Fibroblast of lung (primary cell): ENCODE measurements at regions not wholly inside any gene's neighbourhood (a gene's known extent, or its start where the extent isn't known, plus 50 kb on each side); places are given as distances from the start of the nearest gene placed in this dataset.

Experiments
- EZH2 ChIP-seq: IDR thresholded peaks from 2 replicates; pipeline ENCODE4 v1.5.1; 2012; ENCODE audit warnings: low read length, control low read depth, mild to moderate bottlenecking; ENCODE audit errors: missing control alignments
- TF ChIP-seq, protein P1 (sequence below), 2 donors: IDR thresholded peaks in 1 of 2; conservative IDR thresholded peaks in 1 of 2; 1 replicate in 1 of 2; 2 replicates in 1 of 2; pipeline ENCODE4 v1.5.1; 2011 to 2012; ENCODE audit warnings: low read length in 2 of 2, control low read depth in 1 of 2, inconsistent platforms in 1 of 2, low read depth in 1 of 2, mild to moderate bottlenecking in 1 of 2

DNA sequence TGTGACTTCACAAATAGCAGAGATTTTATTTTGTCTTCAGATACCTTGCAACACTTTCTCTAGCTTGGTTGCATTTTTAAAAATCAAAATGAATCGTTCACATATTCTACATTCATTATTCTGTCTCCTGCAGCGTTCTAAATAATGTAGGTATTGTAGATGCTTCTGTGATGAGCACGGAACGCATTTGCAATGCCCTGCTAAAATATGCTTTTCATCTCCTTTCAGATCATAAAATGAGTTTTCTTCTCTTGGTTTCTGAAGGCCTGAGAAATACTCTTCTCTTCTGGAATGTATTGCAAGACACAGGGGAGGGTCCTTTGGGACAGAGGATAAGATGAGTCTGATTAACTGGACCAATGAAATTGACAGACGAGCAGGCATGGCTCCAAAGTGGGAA is 390.7 kb downstream of the PREX1 start:
- TF ChIP-seq, protein P1, sequence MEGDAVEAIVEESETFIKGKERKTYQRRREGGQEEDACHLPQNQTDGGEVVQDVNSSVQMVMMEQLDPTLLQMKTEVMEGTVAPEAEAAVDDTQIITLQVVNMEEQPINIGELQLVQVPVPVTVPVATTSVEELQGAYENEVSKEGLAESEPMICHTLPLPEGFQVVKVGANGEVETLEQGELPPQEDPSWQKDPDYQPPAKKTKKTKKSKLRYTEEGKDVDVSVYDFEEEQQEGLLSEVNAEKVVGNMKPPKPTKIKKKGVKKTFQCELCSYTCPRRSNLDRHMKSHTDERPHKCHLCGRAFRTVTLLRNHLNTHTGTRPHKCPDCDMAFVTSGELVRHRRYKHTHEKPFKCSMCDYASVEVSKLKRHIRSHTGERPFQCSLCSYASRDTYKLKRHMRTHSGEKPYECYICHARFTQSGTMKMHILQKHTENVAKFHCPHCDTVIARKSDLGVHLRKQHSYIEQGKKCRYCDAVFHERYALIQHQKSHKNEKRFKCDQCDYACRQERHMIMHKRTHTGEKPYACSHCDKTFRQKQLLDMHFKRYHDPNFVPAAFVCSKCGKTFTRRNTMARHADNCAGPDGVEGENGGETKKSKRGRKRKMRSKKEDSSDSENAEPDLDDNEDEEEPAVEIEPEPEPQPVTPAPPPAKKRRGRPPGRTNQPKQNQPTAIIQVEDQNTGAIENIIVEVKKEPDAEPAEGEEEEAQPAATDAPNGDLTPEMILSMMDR (conservative IDR thresholded peaks at IDR 0.05 in 1 of 2, IDR thresholded peaks at IDR 0.05 in 1 of 2; ENCODE audit: low read depth in 1 of 2, low read length in 2 of 2) = no peak
- no peak for TF ChIP-seq EZH2
